ENCODE measurements at regions not wholly inside any gene's neighbourhood (a gene's known extent, or its start where the extent isn't known, plus 50 kb on each side); places are given as distances from the start of the nearest gene placed in this dataset.

GRCh38 chr2:35803126-35803525 is 552.5 kb upstream of the CRIM1 start:
- TF ChIP-seq CTCF (conservative IDR thresholded peaks at IDR 0.05; ENCODE audit: low read depth, low read length) = no peak
- TF ChIP-seq EZH2 (IDR thresholded peaks at IDR 0.05; ENCODE audit: low read length, unreplicated experiment) = no peak
